ENCODE measurements at regions not wholly inside any gene's neighbourhood (a gene's known extent, or its start where the extent isn't known, plus 50 kb on each side); places are given as distances from the start of the nearest gene placed in this dataset.

DNA sequence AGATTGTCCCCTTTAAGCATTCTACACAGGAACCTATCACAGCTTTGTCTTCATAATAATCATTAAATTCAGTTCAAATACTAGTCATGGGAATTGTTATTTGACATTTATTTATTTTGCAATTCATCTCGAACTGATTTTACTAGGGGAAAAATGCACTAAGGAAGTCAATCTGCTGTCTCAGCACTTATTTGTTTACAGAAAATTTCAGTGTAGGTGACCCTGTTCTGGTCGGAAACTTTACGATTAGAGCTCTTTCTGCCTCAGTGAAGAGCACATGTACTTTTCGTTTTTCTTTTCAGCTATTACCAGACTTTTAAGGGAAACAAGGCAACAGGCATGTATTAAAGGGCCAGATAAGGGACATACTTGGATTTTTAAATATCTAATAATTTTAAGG, 1405.7 kb upstream of the ZEB2 start:
- no peaks in the 10 kb centered on the region for H3K36me3 ChIP-seq
- H3K27me3 ChIP-seq = no peaks in the 10 kb centered on the region
- H3K9me3 ChIP-seq = no peaks in the 10 kb centered on the region
- no peak overlapping the region for H3K27ac ChIP-seq
- H3K4me1 ChIP-seq = no peaks in the 10 kb centered on the region
- no peak for TF ChIP-seq POLR2AphosphoS5 (IDR thresholded peaks at IDR 0.05)
- TF ChIP-seq, protein P1, sequence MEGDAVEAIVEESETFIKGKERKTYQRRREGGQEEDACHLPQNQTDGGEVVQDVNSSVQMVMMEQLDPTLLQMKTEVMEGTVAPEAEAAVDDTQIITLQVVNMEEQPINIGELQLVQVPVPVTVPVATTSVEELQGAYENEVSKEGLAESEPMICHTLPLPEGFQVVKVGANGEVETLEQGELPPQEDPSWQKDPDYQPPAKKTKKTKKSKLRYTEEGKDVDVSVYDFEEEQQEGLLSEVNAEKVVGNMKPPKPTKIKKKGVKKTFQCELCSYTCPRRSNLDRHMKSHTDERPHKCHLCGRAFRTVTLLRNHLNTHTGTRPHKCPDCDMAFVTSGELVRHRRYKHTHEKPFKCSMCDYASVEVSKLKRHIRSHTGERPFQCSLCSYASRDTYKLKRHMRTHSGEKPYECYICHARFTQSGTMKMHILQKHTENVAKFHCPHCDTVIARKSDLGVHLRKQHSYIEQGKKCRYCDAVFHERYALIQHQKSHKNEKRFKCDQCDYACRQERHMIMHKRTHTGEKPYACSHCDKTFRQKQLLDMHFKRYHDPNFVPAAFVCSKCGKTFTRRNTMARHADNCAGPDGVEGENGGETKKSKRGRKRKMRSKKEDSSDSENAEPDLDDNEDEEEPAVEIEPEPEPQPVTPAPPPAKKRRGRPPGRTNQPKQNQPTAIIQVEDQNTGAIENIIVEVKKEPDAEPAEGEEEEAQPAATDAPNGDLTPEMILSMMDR (IDR thresholded peaks at IDR 0.05) = no peak
- TF ChIP-seq POLR2A (IDR thresholded peaks at IDR 0.05) = no peak
- no peak overlapping the region for H3K4me3 ChIP-seq
- WGBS, 2 donors (ENCODE audit: low coverage in 1 of 2) = 71 to 74% methylated on average over 4 of the region's 4 CpGs
- ATAC-seq = no peak

DNA sequence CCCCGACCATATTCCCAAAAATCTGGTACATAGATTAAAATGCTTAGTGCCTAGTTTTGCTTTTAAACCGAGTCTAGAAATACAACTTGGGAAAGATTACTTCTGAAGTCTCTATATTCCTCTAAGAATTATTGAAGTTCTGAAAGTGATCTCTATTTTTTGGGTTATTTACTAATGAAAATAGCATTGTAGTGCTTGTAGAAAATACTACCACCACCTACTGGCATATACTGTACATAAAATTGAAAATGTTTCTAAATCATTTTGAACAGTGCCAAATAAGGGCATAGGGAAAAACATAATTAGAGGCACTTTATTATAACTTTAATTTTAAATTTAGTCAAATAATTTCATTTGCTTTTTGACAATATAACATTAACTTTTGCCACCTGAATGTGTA, 1399.6 kb upstream of the ZEB2 start:
- ATAC-seq = no peak
- 66 to 73% methylated on average over 2 of the region's 2 CpGs for WGBS, 2 donors (ENCODE audit: low coverage in 1 of 2)
- no peak overlapping the region for H3K4me3 ChIP-seq
- H3K27ac ChIP-seq = no peak overlapping the region
- peaks cover 0 to 11% (median 0%) of the 10 kb centered on the region in 3 donors for H3K4me1 ChIP-seq
- H3K9me3 ChIP-seq = no peaks in the 10 kb centered on the region
- H3K27me3 ChIP-seq = no peaks in the 10 kb centered on the region
- TF ChIP-seq, protein P1 (IDR thresholded peaks at IDR 0.05) = no peak
- TF ChIP-seq EP300 (IDR thresholded peaks at IDR 0.05) (no peak), POLR2A (IDR thresholded peaks at IDR 0.05) (no peak), POLR2AphosphoS5 (IDR thresholded peaks at IDR 0.05) (no peak)
- no peaks in the 10 kb centered on the region for H3K36me3 ChIP-seq

DNA sequence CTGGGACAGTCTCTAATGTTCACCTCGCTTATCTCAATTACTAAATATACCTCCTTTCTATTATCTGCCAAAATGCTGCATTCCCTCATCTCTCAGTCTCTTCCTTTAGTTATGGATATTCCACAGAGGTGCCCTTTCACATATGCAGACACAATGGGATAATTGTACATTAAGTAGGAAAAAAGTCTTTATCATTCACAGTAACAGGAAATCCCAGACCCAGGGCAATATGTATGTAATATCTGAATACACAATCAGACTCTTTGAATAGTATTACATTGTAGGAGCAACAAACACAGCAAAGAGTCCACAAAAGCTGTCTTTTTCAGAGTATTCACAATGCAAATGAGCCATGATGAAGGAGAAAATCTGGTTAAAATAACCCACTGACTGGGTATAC, 1399.0 kb upstream of the ZEB2 start:
- WGBS, 2 donors (ENCODE audit: low coverage in 1 of 2) = 67 to 82% methylated on average over 1 of the region's 1 CpG
- peaks cover 0 to 11% (median 0%) of the 10 kb centered on the region in 3 donors for H3K4me1 ChIP-seq
- no peaks in the 10 kb centered on the region for H3K36me3 ChIP-seq
- ATAC-seq = no peak
- TF ChIP-seq, protein P1 (IDR thresholded peaks at IDR 0.05) = no peak
- no peak for TF ChIP-seq POLR2AphosphoS5 (IDR thresholded peaks at IDR 0.05)
- no peak for TF ChIP-seq EP300 (IDR thresholded peaks at IDR 0.05)
- no peak for TF ChIP-seq POLR2A (IDR thresholded peaks at IDR 0.05)
- H3K9me3 ChIP-seq = no peaks in the 10 kb centered on the region
- H3K4me3 ChIP-seq = no peak overlapping the region
- no peak overlapping the region for H3K27ac ChIP-seq
- no peaks in the 10 kb centered on the region for H3K27me3 ChIP-seq

DNA sequence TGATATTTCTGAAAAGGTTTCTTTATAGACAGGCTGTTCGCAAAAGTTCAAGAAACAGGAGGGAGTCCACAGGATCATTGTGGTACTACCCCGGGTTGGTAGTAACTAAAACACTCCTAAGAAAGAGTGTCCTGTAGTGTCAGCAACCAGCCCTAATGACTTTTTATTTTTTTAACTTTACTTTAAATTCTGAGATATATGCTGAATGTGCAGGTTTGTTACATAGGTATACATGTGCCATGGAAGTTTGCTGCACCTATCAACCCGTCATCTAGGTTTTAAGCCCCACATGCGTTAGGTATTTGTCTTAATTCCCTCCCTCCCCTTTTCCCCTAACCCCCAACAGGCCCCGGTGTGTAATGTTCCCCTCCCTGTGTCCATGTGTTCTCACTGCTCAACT, 1396.9 kb upstream of the ZEB2 start:
- Histone ChIP-seq H3K4me3 (no peak overlapping the region), H3K9me3 (no peaks in the 10 kb centered on the region), H3K36me3 (no peaks in the 10 kb centered on the region), H3K27me3 (no peaks in the 10 kb centered on the region), H3K27ac (no peak overlapping the region), H3K4me1 (peaks cover 0 to 11% (median 0%) of the 10 kb centered on the region in 3 donors)
- ATAC-seq = no peak
- 98 to 99% methylated on average over 4 to 5 of the region's 5 CpGs for WGBS, 2 donors (ENCODE audit: low coverage in 1 of 2)
- TF ChIP-seq, protein P1 (IDR thresholded peaks at IDR 0.05) = no peak
- TF ChIP-seq EP300 (IDR thresholded peaks at IDR 0.05) (no peak), POLR2A (IDR thresholded peaks at IDR 0.05) (no peak), POLR2AphosphoS5 (IDR thresholded peaks at IDR 0.05) (no peak)

DNA sequence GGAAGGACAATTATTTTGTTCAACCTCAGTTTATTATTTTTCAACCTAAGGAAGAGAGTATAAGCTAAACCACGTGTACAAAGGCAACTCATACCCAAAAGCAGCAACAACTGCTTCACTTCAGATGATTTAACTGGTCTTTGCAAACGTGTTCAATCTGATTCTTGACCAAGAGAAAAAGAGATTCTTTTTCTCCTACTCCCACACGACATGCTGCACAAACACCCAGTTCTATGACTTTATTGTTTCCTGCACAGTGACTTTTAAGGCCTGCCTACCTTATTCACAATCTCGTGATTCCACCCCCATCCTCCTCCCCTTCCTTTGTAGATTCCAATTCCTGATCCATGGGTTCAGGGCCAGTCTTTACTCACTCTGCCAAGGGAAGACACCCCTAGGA, 1394.8 kb upstream of the ZEB2 start:
- no peaks in the 10 kb centered on the region for H3K27me3 ChIP-seq
- WGBS, 2 donors (ENCODE audit: low coverage in 1 of 2) = 71% methylated on average over 3 to 4 of the region's 4 CpGs
- TF ChIP-seq POLR2AphosphoS5 (IDR thresholded peaks at IDR 0.05) (no peak), EP300 (IDR thresholded peaks at IDR 0.05) (no peak), POLR2A (IDR thresholded peaks at IDR 0.05) (no peak)
- TF ChIP-seq, protein P1 (IDR thresholded peaks at IDR 0.05) = no peak
- no peak overlapping the region for H3K4me3 ChIP-seq
- ATAC-seq = no peak
- H3K36me3 ChIP-seq = no peaks in the 10 kb centered on the region
- peaks cover 0 to 11% (median 0%) of the 10 kb centered on the region in 3 donors for H3K4me1 ChIP-seq
- no peaks in the 10 kb centered on the region for H3K9me3 ChIP-seq
- no peak overlapping the region for H3K27ac ChIP-seq
